ENCODE measurements at regions not wholly inside any gene's neighbourhood (a gene's known extent, or its start where the extent isn't known, plus 50 kb on each side); places are given as distances from the start of the nearest gene placed in this dataset.
"Not testable (repeated sequence)": the region's sequence is repeated elsewhere in the genome, so short reads cannot be mapped to it uniquely, and the experiment has no call there.

- no peak for DNase-seq
Observed at GRCh38 chr11:80282643-80283042, 841.8 kb upstream of the TENM4 start.

- DNase-seq, result no peak
Observed at GRCh38 chr11:80281194-80281593, 840.4 kb upstream of the TENM4 start.

GRCh38 chr11:80280737-80281136 is 839.9 kb upstream of the TENM4 start:
- no peak for DNase-seq

GRCh38 chr11:80261776-80262175 is 820.9 kb upstream of the TENM4 start:
- DNase-seq, result no peak

DNA sequence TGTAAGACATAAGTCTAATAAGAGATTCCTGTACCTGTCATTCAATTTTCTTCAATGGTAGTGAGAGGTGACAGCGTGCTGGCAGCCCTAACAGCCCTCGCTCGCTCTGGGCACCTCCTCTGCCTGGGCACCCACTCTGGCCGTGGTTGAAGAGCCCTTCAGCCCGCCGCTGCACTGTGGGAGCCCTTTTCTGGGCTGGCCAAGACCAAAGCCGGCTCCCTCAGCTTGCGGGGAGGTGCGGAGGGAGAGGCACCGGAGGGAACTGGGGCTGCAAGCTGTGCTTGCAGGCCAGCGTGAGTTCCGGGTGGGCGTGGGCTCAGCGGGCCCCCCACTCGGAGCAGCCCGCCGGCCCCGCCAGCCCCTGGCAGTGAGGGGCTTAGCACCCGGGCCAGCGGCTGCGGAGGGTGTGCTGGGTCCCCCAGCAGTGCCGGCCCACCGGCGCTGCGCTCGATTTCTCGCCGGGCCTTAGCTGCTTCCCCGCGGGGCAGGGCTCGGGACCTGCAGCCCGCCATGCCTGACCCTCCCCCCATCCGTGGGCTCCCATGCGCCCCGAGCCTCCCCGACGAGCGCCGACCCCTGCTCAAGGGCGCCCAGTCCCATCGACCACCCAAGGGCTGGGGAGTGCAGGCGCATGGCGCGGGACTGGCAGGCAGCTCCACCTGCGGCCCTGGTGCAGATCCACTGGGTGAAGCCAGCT is 816.6 kb upstream of the TENM4 start:
- not testable (repeated sequence) for DNase-seq

- no peak for DNase-seq
Observed at GRCh38 chr11:80255021-80255420, 814.2 kb upstream of the TENM4 start.

DNA sequence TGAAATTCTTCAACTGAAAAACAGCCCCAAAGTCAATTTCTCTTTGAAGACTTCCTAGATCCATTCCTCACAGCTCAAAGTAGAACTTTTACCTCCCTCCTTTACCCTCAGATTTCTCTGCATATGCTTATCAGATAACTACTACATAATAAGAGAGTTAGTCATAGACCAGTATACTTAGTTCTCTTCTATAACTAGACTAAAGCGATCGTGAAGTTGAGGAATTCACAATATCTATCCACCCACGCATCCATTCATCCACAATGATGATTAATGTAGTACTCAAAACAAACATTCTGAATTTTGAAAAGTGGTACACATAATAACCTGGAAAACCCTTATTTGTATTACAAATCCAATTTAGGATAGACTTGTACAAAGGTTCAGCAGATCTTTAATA is 800.9 kb upstream of the TENM4 start:
- no peak for DNase-seq

DNA sequence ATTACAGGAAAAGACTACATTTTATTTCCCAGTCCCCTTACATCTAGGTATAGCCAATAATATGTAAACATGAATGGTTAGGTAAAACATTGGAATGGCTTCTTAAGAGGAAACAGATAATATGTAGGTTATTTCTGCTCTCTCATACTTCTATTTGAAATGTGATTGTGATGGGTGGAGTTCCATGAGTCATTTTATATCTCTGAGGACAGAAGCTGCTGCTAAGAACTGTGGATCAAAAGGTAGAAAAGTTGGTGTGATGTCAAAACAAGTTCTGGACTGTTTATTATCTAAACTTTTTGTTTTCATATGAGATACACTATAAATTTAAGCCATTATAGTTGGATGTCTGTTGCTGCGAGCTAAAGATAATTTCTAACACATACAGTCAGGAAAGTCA is 799.4 kb upstream of the TENM4 start:
- no peak for DNase-seq

DNA sequence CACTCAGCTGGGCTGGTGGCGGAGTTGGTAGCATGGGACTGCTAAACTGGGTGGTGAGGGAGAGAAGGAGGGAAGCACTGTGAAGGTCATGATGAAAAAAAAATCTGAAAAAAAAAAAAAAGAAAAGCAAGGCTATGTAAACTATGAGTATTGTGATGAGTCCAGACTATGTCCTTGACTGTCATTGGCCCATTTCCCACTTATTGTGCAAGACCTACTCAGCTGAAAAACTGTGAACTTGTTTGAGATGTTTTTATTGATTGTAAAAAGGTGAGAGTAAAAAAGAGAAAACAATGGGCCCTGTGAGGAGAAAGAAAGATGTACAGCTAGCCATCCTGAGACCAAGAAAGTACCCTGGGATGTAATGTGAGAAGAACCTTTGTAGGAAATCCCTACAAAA is 798.4 kb upstream of the TENM4 start:
- DNase-seq, result no peak

- DNase-seq, result no peak
Observed at GRCh38 chr11:80227915-80228314, 787.1 kb upstream of the TENM4 start.

DNA sequence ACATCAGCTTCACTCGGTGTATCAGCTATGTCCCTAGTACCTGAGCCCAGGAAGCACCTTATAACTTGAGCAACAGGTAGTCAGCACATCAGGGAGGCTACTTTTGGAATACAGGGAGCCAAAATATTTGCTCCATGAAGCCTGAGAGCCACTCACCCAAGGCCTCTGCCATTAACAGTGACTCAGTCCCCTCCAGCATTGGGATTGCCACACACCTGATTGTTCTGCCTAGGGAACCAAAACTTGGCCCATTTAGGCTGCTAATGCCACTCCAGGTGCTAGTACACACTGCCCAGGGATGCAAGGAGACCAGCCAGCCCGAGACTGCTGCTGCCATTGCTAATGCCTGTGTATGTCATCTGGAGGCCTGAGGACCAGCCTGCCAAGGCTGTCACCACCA is 773.6 kb upstream of the TENM4 start:
- DNase-seq, result no peak

DNA sequence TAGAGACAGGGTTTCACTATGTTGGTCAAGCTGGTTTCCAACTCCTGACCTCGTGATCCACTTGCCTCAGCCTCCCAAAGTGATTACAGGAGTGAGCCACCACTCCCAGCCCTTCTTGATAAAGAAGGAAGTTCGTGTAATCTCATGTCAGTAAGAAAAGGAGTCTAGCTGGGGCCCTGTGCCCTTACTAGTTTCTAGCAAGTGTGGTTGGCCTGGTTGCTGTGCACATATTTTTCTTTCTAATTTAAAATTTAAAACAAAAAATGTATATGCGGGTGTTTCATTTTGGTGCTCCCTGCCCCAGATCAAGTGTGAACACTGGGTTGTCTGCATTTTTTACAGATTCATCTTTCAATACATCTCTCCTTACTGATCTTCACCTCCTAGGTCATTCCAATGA is 770.8 kb upstream of the TENM4 start:
- DNase-seq, result no peak

DNA sequence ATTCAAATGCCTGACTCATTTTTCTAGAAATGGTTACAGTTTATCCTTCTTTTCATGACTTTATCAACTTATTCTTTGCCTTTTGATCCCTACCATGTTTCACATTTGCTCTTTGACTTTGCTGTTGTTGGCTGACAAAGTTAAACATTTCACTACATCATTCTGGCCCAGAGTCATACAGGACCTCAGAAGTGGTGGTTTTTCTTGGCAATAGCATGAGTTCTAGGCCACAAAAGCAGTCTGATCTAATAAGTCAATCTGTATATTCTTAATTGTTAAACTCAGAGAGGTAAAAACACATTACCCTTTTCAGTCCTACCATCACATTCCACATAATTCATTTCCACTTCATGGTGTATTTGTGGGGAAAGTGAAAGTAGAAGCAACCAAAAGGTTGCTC is 763.2 kb upstream of the TENM4 start:
- DNase-seq, result no peak

DNA sequence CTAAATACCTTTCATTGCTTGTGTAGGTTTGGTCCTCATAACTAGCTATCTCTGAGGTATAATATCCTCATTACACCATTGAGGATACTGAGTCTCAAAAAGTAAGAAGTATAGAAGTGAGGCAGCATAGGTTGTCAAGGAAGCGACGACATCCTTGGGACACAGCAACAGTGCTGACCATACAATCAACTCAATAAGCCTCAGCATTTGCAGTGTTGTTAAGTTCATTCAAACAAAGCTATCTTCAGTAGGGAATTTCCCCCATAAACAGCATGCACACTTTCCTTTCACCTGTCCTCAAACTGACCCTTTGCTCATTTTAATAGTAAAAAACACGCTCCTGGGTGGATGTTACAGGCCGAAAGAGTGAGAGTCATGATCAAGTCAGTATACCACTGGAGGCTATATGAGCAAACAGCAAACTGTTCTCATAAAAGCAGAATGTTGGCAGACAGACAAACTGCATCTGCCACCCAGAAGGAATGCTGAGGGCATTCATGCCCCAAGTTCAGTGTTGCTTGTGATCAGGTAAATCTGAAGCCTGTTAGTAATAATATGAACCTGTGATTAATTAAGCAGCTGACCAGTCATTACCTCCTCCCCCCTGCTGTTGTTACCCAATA is 756.2 kb upstream of the TENM4 start:
- no peak for DNase-seq

GRCh38 chr11:80196041-80196440 is 755.2 kb upstream of the TENM4 start:
- DNase-seq, result no peak

DNA sequence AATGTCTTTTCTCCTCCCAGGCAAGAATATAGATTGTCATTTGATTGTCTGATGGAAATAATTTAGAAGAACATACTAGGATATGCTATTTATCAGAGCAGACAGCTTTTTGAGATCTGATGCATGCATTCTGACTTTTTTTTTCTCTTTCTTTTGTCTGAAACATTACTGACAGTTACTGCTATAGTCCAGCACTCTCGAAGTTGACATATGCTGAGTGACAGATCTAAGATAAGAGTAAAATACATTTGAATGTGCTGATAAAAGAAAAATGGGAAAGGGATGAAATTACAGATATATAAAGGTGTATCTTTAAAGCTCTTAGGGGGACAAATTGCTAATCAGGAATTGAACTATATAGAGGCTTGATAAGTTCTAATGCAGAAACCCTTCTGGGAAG is 753.8 kb upstream of the TENM4 start:
- DNase-seq, result no peak

DNA sequence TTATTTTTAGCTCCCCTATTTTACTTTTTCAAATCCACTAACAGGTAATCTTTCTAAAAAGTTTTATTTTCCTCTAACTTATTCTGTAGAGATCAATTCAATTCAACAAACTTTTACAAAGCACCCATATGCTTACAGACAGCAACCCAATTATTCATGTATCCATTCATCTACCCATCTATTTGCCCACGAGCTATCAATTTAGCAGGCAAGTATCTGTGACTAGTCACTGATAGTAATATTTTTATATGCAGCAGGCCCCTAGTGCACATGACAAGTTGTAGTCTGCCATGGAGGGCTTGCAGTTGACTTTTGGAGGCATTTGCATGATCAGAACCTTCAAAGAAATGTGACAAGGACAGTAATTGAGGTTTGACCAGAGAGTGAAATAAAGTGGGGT is 753.2 kb upstream of the TENM4 start:
- no peak for DNase-seq

GRCh38 chr11:80188076-80188627 is 747.3 kb upstream of the TENM4 start:
- no peak for DNase-seq

DNA sequence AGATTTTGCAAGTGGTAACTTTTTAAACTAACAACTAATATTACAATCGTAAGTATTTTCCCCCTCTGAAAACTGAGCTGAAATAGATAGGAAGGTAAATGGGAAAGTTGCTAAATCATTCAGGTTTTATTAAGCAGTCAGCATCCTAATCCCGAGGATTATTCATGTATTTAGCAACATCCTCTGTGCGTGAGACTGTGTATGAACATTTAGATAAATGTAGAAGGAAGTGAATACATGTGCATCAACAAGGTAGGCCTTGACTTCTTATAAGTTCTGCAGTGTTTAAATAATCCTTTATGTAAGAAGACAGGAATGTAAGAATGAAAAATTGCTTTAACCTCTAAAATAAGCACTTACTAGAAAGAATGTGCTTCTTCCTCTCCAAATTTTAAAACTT is 745.9 kb upstream of the TENM4 start:
- no peak for DNase-seq

- no peak for DNase-seq
Observed at GRCh38 chr11:80182901-80183300, 742.1 kb upstream of the TENM4 start.

- DNase-seq, result no peak
Observed at GRCh38 chr11:80173371-80174136, 732.7 kb upstream of the TENM4 start.

DNA sequence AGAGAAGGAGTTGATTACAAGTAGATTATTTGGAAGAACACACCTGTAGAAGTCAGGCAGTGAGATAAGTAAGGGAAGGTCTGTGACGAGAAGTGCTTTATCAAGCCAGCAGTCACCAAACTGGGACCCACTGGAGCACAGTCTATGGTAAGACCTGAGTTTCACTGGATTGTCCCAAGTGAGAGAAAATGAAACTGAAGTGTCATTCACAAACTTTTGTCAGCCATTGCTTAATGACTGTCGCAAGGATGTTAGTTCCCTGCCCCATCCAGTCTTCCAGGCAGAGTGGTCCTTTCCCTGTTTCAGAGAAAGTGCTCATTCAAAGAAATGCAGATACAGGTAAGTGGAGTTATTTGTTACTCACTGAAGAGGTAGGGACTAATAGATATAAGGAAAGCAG is 728.0 kb upstream of the TENM4 start:
- DNase-seq, result no peak

- no peak for DNase-seq
Observed at GRCh38 chr11:80167766-80168165, 726.9 kb upstream of the TENM4 start.

- DNase-seq, result no peak
Observed at GRCh38 chr11:80165744-80166143, 724.9 kb upstream of the TENM4 start.
